Suprapubic skin (tissue), 4 donors: ENCODE measurements at regions not wholly inside any gene's neighbourhood (a gene's known extent, or its start where the extent isn't known, plus 50 kb on each side); places are given as distances from the start of the nearest gene placed in this dataset.

Experiments used
- DNase-seq, 2 donors: peaks; one replicate each; pipeline ENCODE4 v3.0.0-alpha.2; 2019; ENCODE audit warnings: low spot score in 2 of 2
- H3K27ac ChIP-seq: fragments of 200-600 bp; sonication (generic); one replicate; pipeline ENCODE4 v1.5.1; 2019
- H3K27me3 ChIP-seq: fragments of 200-600 bp; sonication (generic); one replicate; pipeline ENCODE4 v1.5.1; 2019
- H3K36me3 ChIP-seq: fragments of 200-600 bp; sonication (generic); one replicate; pipeline ENCODE4 v1.5.1; 2019
- H3K4me1 ChIP-seq: fragments of 200-600 bp; sonication (generic); one replicate; pipeline ENCODE4 v1.5.1; 2019
- H3K4me3 ChIP-seq: fragments of 200-600 bp; sonication (generic); one replicate; pipeline ENCODE4 v1.5.1; 2019; ENCODE audit warnings: mild to moderate bottlenecking
- H3K9me3 ChIP-seq: fragments of 200-600 bp; sonication (generic); one replicate; pipeline ENCODE4 v1.5.1; 2019
- EP300 ChIP-seq: sonication (generic); formaldehyde crosslinking; IDR thresholded peaks from one replicate; pipeline ENCODE4 v1.6.1; 2017; ENCODE audit warnings: antibody characterized with exemption
- POLR2A ChIP-seq, 2 donors: fragments of 450-650 bp; IDR thresholded peaks; one replicate each; pipeline ENCODE4 v1.6.1; 2017; ENCODE audit warnings: antibody characterized with exemption in 2 of 2, mild to moderate bottlenecking in 2 of 2, moderate library complexity in 2 of 2
- POLR2AphosphoS5 ChIP-seq, 3 donors: sonication (generic); formaldehyde crosslinking; IDR thresholded peaks; one replicate each; pipeline ENCODE4 v1.6.1; 2017; ENCODE audit warnings: antibody characterized with exemption in 3 of 3
- WGBS: methylation state at CpG from one replicate; pipeline ENCODE4 v1.1.5; 2018; 5-methylcytosine and 5-hydroxymethylcytosine counted together
- TF ChIP-seq, protein P1 (sequence below), 2 donors: fragments of 200-600 bp in 1 of 2; fragments of 450-650 bp in 1 of 2; sonication (generic) in 1 of 2; IDR thresholded peaks; one replicate each; pipeline ENCODE4 v1.5.1; 2016 to 2019; ENCODE audit warnings: antibody characterized with exemption in 2 of 2, mild to moderate bottlenecking in 1 of 2, moderate library complexity in 1 of 2

DNA sequence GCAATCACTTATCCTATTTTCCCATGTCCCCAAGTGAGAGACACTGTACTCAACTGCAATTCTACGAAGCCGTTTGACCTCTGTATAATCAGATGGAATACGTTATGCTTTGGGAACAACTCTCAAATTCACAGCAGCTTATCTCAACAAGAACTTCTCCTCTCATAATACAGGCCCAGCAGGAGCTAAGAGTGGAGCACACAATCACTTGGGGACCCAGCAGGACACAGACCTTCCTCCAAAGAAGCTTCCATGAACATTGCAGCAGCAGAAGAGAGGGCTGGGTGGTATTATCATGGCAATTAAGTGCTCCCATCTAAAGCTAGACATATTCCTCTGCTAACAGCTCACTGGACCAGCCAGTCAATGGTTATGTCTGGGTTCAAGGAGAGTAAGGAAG lies 428.3 kb upstream of the MIR17HG start:
- no peaks in the 10 kb centered on the region for H3K27me3 ChIP-seq
- H3K27ac ChIP-seq, result no peak overlapping the region
- 59% methylated on average over 3 of the region's 3 CpGs for WGBS
- H3K4me3 ChIP-seq, result no peak overlapping the region
- H3K36me3 ChIP-seq, result no peaks in the 10 kb centered on the region
- H3K9me3 ChIP-seq, result no peaks in the 10 kb centered on the region
- no peak for TF ChIP-seq POLR2AphosphoS5 (IDR thresholded peaks at IDR 0.05)
- TF ChIP-seq, protein P1, sequence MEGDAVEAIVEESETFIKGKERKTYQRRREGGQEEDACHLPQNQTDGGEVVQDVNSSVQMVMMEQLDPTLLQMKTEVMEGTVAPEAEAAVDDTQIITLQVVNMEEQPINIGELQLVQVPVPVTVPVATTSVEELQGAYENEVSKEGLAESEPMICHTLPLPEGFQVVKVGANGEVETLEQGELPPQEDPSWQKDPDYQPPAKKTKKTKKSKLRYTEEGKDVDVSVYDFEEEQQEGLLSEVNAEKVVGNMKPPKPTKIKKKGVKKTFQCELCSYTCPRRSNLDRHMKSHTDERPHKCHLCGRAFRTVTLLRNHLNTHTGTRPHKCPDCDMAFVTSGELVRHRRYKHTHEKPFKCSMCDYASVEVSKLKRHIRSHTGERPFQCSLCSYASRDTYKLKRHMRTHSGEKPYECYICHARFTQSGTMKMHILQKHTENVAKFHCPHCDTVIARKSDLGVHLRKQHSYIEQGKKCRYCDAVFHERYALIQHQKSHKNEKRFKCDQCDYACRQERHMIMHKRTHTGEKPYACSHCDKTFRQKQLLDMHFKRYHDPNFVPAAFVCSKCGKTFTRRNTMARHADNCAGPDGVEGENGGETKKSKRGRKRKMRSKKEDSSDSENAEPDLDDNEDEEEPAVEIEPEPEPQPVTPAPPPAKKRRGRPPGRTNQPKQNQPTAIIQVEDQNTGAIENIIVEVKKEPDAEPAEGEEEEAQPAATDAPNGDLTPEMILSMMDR (IDR thresholded peaks at IDR 0.05), result no peak
- TF ChIP-seq EP300, result no peak
- no peak for TF ChIP-seq POLR2A (IDR thresholded peaks at IDR 0.05)
- no peak for DNase-seq
- no peaks in the 10 kb centered on the region for H3K4me1 ChIP-seq

DNA sequence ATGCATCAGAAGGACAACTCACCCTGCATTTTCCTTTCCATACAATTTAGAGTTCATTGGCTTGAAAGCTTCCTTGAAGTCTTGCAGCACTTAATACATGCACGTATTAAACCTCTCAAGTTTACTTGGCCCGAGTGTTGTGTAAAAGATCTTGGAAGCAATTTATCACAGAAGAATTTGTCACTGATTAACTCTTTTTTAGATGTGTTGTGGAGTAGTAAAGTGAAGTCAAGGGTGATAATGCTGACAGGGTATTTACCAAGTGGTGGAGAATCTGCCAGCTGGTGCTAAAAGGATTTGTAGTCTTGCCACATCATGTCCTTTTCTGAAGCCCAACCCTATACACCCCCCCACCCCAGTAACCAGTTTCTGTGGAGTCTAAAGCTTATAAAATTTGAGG lies 421.0 kb upstream of the MIR17HG start:
- TF ChIP-seq POLR2A (IDR thresholded peaks at IDR 0.05) (no peak), EP300 (no peak), POLR2AphosphoS5 (IDR thresholded peaks at IDR 0.05) (no peak)
- TF ChIP-seq, protein P1 (IDR thresholded peaks at IDR 0.05), result no peak
- H3K36me3 ChIP-seq, result no peaks in the 10 kb centered on the region
- 20% methylated on average over 2 of the region's 2 CpGs for WGBS
- DNase-seq, result no peak
- H3K4me3 ChIP-seq, result no peak overlapping the region
- H3K4me1 ChIP-seq, result no peaks in the 10 kb centered on the region
- H3K27ac ChIP-seq, result no peak overlapping the region
- peaks cover 4% of the 10 kb centered on the region for H3K9me3 ChIP-seq
- no peaks in the 10 kb centered on the region for H3K27me3 ChIP-seq

DNA sequence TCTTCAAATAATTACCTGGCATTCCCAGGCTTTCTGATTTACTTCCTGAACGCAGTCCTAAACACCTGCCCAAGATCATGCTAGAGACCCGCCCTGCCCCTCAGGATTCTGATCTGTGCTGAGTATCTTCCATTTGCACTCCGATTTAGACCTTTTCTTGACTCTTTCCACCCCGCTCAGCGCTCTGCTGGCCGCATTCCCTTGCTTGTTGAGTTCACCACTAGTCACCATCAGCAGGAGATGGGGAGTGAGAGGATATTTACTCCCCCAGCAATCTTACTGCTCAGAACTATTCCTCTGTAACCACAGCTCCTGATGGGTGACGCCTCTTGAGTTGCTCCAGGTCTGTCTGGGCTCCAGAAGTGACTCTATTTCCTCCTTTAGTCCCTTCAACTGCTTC lies 419.4 kb upstream of the MIR17HG start:
- DNase-seq, result no peak
- 88% methylated on average over 7 of the region's 7 CpGs for WGBS
- H3K36me3 ChIP-seq, result no peaks in the 10 kb centered on the region
- no peaks in the 10 kb centered on the region for H3K4me1 ChIP-seq
- no peaks in the 10 kb centered on the region for H3K27me3 ChIP-seq
- no peak for TF ChIP-seq POLR2AphosphoS5 (IDR thresholded peaks at IDR 0.05)
- no peak for TF ChIP-seq EP300
- no peak for TF ChIP-seq POLR2A (IDR thresholded peaks at IDR 0.05)
- TF ChIP-seq, protein P1 (IDR thresholded peaks at IDR 0.05), result no peak
- no peak overlapping the region for H3K27ac ChIP-seq
- peaks cover 4% of the 10 kb centered on the region for H3K9me3 ChIP-seq
- H3K4me3 ChIP-seq, result no peak overlapping the region

DNA sequence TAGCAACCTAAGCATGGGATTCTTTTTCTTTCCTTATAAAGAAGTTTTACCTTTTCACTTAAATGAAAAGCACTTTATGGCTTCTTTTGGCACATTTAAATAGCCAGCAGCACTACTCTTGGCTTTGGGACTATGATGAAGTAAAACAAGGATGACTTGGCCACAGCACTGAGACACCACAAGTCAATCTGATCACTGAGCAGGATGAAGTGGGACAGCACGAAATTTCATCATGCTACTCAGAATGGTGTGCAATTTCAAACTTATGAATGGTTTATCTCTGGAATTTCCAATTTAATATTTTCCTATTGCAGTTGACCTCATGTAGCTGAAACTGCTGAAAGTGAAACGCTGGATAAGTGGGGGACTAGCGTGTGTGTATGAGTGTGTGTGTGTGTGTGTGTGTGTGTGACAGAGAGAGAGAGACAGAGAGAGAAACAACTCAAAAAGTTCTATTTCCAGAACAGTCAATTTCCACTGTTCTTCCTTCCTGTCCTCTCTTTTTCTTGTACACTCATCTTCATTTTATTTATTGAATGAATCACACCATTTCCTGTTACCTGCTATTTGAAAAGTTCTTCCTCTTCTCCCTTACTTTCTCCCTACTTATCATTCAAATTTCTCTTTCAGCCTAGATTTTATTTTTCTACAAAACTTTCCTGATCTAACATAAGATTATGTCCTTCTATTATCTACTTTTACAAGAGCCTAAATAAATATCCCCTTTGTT lies 414.2 kb upstream of the MIR17HG start:
- Histone ChIP-seq H3K4me1 (no peaks in the 10 kb centered on the region), H3K9me3 (peaks cover 4% of the 10 kb centered on the region), H3K4me3 (no peak overlapping the region), H3K36me3 (no peaks in the 10 kb centered on the region), H3K27ac (no peak overlapping the region), H3K27me3 (no peaks in the 10 kb centered on the region)
- TF ChIP-seq EP300, result no peak
- TF ChIP-seq POLR2AphosphoS5 (IDR thresholded peaks at IDR 0.05), result no peak
- no peak for TF ChIP-seq POLR2A (IDR thresholded peaks at IDR 0.05)
- TF ChIP-seq, protein P1 (IDR thresholded peaks at IDR 0.05), result no peak
- no peak for DNase-seq
- 78% methylated on average over 3 of the region's 3 CpGs for WGBS

DNA sequence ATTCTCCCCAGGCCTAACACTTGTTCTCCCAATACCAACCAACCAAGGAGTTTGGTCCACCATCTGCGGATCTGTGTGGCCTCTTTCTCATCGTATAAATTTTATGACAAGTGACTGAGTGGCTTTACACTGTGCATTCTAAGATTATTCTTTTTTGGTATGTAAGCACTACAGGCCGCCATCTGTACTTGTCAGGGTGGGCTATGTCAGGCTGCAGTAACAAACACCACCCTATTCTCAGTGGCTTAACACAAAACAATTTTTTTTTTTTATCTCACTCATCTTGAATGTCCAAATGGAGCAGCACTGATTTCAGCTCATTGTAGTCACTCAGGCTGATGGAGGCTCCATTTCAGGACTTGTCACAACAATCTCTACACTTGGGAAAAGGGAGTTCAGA lies 412.7 kb upstream of the MIR17HG start:
- TF ChIP-seq POLR2A (IDR thresholded peaks at IDR 0.05) (no peak), POLR2AphosphoS5 (IDR thresholded peaks at IDR 0.05) (no peak), EP300 (no peak)
- TF ChIP-seq, protein P1 (IDR thresholded peaks at IDR 0.05), result no peak
- WGBS, result 91% methylated on average over 3 of the region's 3 CpGs
- Histone ChIP-seq H3K27me3 (no peaks in the 10 kb centered on the region), H3K36me3 (no peaks in the 10 kb centered on the region), H3K4me1 (no peaks in the 10 kb centered on the region), H3K27ac (no peak overlapping the region), H3K9me3 (peaks cover 4% of the 10 kb centered on the region), H3K4me3 (no peak overlapping the region)
- DNase-seq, result no peak
